ENCODE measurements at regions not wholly inside any gene's neighbourhood (a gene's known extent, or its start where the extent isn't known, plus 50 kb on each side); places are given as distances from the start of the nearest gene placed in this dataset.

DNA sequence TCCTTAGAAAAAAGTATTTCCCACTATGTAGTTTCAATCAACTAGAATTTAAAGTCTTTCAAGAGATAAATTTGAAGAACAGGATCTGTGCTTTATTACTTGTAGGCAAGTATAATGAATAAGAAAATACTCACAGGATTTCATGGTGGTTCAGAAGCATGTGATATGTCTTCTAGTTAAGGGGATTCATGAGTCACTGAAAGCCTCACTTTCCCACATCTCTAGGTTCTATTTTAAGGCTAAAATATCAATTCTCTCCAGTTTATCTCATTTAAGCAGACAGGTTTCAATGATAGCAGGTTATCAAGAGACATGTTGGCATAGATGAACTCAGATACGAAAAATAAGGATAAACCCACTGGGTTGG lies 437.8 kb upstream of the BCHE start:
- ATAC-seq (ENCODE audit: low read depth) (no peak), DNase-seq (no peak)
- CTCF ChIA-PET, result no interaction called here
- H3K27me3 ChIP-seq (replicated peaks in 1 of 4; ENCODE audit: control extremely low read depth in 1 of 4, control insufficient read depth in 3 of 4, insufficient read depth in 4 of 4, low read length in 3 of 4), result no peaks in the 10 kb centered on the region
- Mint-ChIP-seq H3K4me1 (no peaks in the 10 kb centered on the region), H3K27me3 (no peaks in the 10 kb centered on the region), H3K27ac (no peak overlapping the region), H3K9me3 (ENCODE audit: insufficient read depth) (no peaks in the 10 kb centered on the region), H3K4me3 (no peak overlapping the region)
- no peaks in the 10 kb centered on the region for H3K36me3 ChIP-seq (replicated peaks in 1 of 2; ENCODE audit: control extremely low read depth in 1 of 2, control insufficient read depth in 1 of 2, extremely low read depth in 1 of 2, insufficient read depth in 2 of 2, low read length in 1 of 2)
- no peaks in the 10 kb centered on the region for H3K9me3 ChIP-seq (ENCODE audit: control extremely low read depth in 1 of 3, control insufficient read depth in 2 of 3, insufficient read depth in 1 of 3, low read length in 2 of 3)
- POLR2A ChIA-PET, result no interaction called here
- TF ChIP-seq, protein P1, sequence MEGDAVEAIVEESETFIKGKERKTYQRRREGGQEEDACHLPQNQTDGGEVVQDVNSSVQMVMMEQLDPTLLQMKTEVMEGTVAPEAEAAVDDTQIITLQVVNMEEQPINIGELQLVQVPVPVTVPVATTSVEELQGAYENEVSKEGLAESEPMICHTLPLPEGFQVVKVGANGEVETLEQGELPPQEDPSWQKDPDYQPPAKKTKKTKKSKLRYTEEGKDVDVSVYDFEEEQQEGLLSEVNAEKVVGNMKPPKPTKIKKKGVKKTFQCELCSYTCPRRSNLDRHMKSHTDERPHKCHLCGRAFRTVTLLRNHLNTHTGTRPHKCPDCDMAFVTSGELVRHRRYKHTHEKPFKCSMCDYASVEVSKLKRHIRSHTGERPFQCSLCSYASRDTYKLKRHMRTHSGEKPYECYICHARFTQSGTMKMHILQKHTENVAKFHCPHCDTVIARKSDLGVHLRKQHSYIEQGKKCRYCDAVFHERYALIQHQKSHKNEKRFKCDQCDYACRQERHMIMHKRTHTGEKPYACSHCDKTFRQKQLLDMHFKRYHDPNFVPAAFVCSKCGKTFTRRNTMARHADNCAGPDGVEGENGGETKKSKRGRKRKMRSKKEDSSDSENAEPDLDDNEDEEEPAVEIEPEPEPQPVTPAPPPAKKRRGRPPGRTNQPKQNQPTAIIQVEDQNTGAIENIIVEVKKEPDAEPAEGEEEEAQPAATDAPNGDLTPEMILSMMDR (IDR thresholded peaks at IDR 0.05), result no peak
- TF ChIP-seq EZH2 (IDR thresholded peaks at IDR 0.05; ENCODE audit: borderline replicate concordance, insufficient read depth, low read depth, low read length, poor library complexity, severe bottlenecking), result no peak
- H3K79me2 ChIP-seq (ENCODE audit: control insufficient read depth, insufficient read depth, low read length), result no peaks in the 10 kb centered on the region
- H3K9ac ChIP-seq (ENCODE audit: low read length), result no peak overlapping the region
- H3K4me3 ChIP-seq (ENCODE audit: control extremely low read depth in 1 of 5, extremely low read depth in 1 of 5, insufficient read depth in 1 of 5, low read depth in 2 of 5, low read length in 4 of 5), result no peak overlapping the region
- no CpG with 5 or more reads among the region's 1 CpG for WGBS (ENCODE audit: insufficient coverage)
- intact Hi-C loops (cut with micrococcal nuclease), result no loop called here
- H3K4me1 ChIP-seq (ENCODE audit: control insufficient read depth in 2 of 2, insufficient read depth in 2 of 2, low read length in 2 of 2), result no peaks in the 10 kb centered on the region
- no peak overlapping the region for H3K4me2 ChIP-seq (replicated peaks; ENCODE audit: low read depth, low read length, poor library complexity, severe bottlenecking)
- no peak overlapping the region for H3K27ac ChIP-seq (ENCODE audit: low read length in 2 of 2)
- H2AFZ ChIP-seq (ENCODE audit: insufficient read depth, low read depth, low read length, poor library complexity, severe bottlenecking), result no peak overlapping the region
- no peaks in the 10 kb centered on the region for H4K20me1 ChIP-seq (ENCODE audit: control insufficient read depth, insufficient read depth, low read length, poor library complexity, severe bottlenecking)

DNA sequence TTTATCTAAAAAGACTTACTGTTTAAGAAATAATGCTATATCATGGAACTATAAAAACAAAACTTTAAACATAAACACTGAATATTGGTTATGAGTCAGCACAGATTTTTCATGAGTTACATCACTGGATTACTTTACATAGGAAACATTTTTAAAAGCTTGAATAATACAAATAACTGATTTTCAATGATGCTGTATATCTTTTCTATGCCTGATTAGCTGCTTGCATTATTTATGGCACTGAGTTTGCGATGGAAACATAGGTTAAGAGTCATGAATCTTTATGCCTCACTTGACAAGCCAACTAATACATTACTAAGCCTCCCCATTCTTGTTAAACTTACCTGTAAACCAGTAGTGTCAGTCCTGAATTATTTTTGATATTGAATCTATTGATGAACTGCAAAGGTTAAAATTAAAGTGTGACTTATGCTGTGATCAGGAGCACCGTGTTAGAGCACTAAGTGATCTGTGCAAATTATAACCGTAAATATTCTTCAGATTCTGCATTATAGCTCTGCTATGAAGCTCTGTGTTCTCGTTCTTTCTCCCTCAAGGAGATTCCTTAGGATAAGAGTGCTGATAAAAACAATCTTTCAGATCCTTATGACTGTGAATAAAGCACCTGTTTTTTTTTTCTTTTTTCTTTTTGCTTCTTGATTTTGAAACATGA lies 437.3 kb upstream of the BCHE start:
- no peak overlapping the region for H3K27ac Mint-ChIP-seq
- no peak for DNase-seq
- Histone ChIP-seq H3K79me2 (ENCODE audit: control insufficient read depth, insufficient read depth, low read length) (no peaks in the 10 kb centered on the region), H3K4me3 (ENCODE audit: control extremely low read depth in 1 of 5, extremely low read depth in 1 of 5, insufficient read depth in 1 of 5, low read depth in 2 of 5, low read length in 4 of 5) (no peak overlapping the region), H3K9me3 (ENCODE audit: control extremely low read depth in 1 of 3, control insufficient read depth in 2 of 3, insufficient read depth in 1 of 3, low read length in 2 of 3) (no peaks in the 10 kb centered on the region), H4K20me1 (ENCODE audit: control insufficient read depth, insufficient read depth, low read length, poor library complexity, severe bottlenecking) (no peaks in the 10 kb centered on the region), H3K9ac (ENCODE audit: low read length) (no peak overlapping the region), H3K27me3 (replicated peaks in 1 of 4; ENCODE audit: control extremely low read depth in 1 of 4, control insufficient read depth in 3 of 4, insufficient read depth in 4 of 4, low read length in 3 of 4) (no peaks in the 10 kb centered on the region), H2AFZ (ENCODE audit: insufficient read depth, low read depth, low read length, poor library complexity, severe bottlenecking) (no peak overlapping the region), H3K4me2 (replicated peaks; ENCODE audit: low read depth, low read length, poor library complexity, severe bottlenecking) (no peak overlapping the region), H3K36me3 (replicated peaks in 1 of 2; ENCODE audit: control extremely low read depth in 1 of 2, control insufficient read depth in 1 of 2, extremely low read depth in 1 of 2, insufficient read depth in 2 of 2, low read length in 1 of 2) (no peaks in the 10 kb centered on the region), H3K4me1 (ENCODE audit: control insufficient read depth in 2 of 2, insufficient read depth in 2 of 2, low read length in 2 of 2) (no peaks in the 10 kb centered on the region), H3K27ac (ENCODE audit: low read length in 2 of 2) (no peak overlapping the region)
- H3K27me3 Mint-ChIP-seq, result no peaks in the 10 kb centered on the region
- 20% methylated on average over 1 of the region's 4 CpGs for WGBS (ENCODE audit: insufficient coverage)
- ChIA-PET CTCF (no interaction called here), POLR2A (no interaction called here)
- TF ChIP-seq EZH2 (IDR thresholded peaks at IDR 0.05; ENCODE audit: borderline replicate concordance, insufficient read depth, low read depth, low read length, poor library complexity, severe bottlenecking), result no peak
- no peak for ATAC-seq (ENCODE audit: low read depth)
- intact Hi-C loops (cut with micrococcal nuclease), result no loop called here
- H3K9me3 Mint-ChIP-seq (ENCODE audit: insufficient read depth), result no peaks in the 10 kb centered on the region
- H3K4me1 Mint-ChIP-seq, result no peaks in the 10 kb centered on the region
- no peak overlapping the region for H3K4me3 Mint-ChIP-seq
